NCI-H82 treated with DMSO at 0.1 percent for 48 hours (cell line): ENCODE measurements at regions not wholly inside any gene's neighbourhood (a gene's known extent, or its start where the extent isn't known, plus 50 kb on each side); places are given as distances from the start of the nearest gene placed in this dataset.
"Not testable (repeated sequence)": the region's sequence is repeated elsewhere in the genome, so short reads cannot be mapped to it uniquely, and the experiment has no call there.

Experiments
- DNase-seq: peaks from one replicate; lab custom pipeline; 2025; ENCODE audit not compliant: unreplicated experiment; lab: John Stamatoyannopoulos, UW

- DNase-seq, result no peak
Measured at GRCh38 chr10:109663122-109663521, 260.2 kb downstream of the XPNPEP1 start.

GRCh38 chr10:109652612-109653011 is 270.7 kb downstream of the XPNPEP1 start:
- not testable (repeated sequence) for DNase-seq

- no peak for DNase-seq
Measured at GRCh38 chr10:109650228-109650627, 273.1 kb downstream of the XPNPEP1 start.

- DNase-seq, result peak; percentile 0
Measured at GRCh38 chr10:109647627-109648026, 275.7 kb downstream of the XPNPEP1 start.

- DNase-seq, result no peak
Measured at GRCh38 chr10:109633846-109634245, 289.5 kb downstream of the XPNPEP1 start.

DNA sequence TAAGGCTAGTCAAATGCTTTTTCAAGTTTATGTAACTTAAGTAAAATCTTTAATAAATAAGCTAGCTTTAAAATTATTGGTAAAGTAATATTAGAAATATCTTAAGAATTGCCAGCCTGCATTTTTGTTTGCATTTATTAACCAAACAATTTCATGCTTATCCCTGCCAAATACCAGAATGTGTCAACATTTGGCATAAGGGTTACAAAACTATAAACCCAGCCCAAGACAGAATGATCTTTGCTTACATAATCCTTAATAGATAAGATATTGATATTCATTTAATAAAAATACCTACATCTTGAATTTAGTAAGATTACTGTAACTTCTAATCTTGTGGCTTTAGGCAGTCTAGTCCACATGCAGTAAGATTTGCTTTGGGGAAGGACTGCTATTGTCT is 290.3 kb downstream of the XPNPEP1 start:
- DNase-seq, result not testable (repeated sequence)

GRCh38 chr10:109624939-109625338 is 298.4 kb downstream of the XPNPEP1 start:
- no peak for DNase-seq

GRCh38 chr10:109622566-109622965 is 300.7 kb downstream of the XPNPEP1 start:
- no peak for DNase-seq

GRCh38 chr10:109620396-109620795 is 302.9 kb downstream of the XPNPEP1 start:
- no peak for DNase-seq

DNA sequence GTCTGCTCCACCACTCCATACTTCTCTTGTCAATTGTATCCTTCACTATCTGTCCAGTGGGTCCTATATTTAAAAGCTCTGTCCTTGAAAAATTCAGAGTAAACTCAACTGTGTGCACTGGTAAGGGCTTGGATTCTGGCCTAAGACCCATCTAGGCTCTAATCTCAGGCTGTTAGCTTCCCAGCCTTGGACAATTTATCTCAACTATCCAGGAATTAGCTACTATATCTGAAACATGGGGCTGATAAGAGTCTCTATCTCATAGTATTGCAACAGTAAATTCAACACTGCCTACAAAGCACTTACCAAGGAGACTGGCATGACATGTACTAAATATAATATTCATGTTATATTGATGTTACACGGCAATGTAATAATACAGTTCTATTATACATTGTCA is 303.4 kb downstream of the XPNPEP1 start:
- no peak for DNase-seq

- DNase-seq, result no peak
Measured at GRCh38 chr10:109618748-109619147, 304.6 kb downstream of the XPNPEP1 start.

GRCh38 chr10:109618301-109618700 is 305.0 kb downstream of the XPNPEP1 start:
- DNase-seq, result no peak

- no peak for DNase-seq
Measured at GRCh38 chr10:109616359-109616980, 306.8 kb downstream of the XPNPEP1 start.

DNA sequence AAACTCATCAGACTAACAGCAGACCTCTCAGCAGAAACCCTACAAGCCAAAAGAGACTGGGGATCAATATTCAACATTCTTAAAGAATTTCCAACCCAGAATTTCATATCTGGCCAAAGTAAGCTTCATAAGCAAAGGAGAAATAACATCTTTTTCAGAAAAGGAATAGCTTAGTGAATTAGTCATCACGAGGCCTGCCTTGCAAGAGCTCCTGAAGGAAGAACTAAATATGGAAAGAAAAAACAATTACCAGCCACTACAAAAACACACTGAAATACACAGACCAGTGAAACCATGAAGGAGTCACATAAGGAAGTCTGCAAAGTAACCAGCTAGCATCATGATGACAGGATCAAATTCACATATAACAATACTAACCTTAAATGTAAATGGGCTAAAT is 328.0 kb downstream of the XPNPEP1 start:
- not testable (repeated sequence) for DNase-seq

GRCh38 chr10:109593682-109594081 is 329.6 kb downstream of the XPNPEP1 start:
- DNase-seq, result no peak

- DNase-seq, result no peak
Measured at GRCh38 chr10:109592391-109592790, 330.9 kb downstream of the XPNPEP1 start.

- no peak for DNase-seq
Measured at GRCh38 chr10:109591601-109592000, 331.7 kb downstream of the XPNPEP1 start.

- no peak for DNase-seq
Measured at GRCh38 chr10:109588259-109588658, 335.1 kb downstream of the XPNPEP1 start.

GRCh38 chr10:109587366-109587765 is 335.9 kb downstream of the XPNPEP1 start:
- no peak for DNase-seq

GRCh38 chr10:109556399-109556798 is 366.9 kb downstream of the XPNPEP1 start:
- DNase-seq, result no peak

GRCh38 chr10:109542050-109542603 is 381.2 kb downstream of the XPNPEP1 start:
- DNase-seq, result not testable (repeated sequence)

DNA sequence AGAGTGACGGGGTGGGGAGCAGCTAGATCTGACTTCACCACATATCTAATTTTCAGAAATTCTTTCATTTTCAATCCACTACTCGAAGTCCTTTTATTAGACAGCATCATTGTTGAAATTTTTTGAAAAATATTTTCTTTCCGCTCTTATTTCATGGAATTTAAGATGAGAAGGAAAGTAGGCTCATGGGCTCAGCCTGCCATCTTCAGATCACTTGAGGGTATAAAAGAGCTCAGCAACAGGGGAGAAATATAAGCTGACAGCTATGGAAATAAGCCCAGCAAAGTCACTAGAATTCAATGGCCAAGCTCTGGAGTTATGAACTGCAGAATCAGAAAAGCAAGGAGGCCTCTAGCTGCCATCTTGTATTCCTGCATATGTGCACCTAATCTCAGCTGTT is 389.1 kb downstream of the XPNPEP1 start:
- no peak for DNase-seq

DNA sequence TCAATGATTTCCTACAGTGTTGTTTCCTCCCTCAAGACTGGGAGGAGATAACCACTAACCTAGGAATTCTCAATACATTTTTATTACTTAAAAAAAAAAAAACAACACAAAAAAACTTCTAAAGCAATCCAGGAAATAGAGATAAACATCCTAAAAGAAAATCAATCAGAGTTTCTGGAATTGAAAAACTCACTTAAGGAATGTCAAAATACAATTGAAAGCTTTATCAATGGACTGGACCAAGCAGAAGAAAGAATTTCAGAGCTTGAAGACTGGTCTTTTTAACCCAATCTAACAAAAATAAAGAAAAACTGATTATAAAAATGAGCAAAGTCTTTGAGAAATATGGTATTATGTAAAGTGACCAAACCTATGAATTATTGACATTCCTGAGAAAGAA is 394.1 kb downstream of the XPNPEP1 start:
- DNase-seq, result no peak
